Transverse colon (tissue), 3 donors: ENCODE measurements at regions not wholly inside any gene's neighbourhood (a gene's known extent, or its start where the extent isn't known, plus 50 kb on each side); places are given as distances from the start of the nearest gene placed in this dataset.

Source experiments
- POLR2A ChIP-seq: fragments of 450-650 bp; IDR thresholded peaks from one replicate; pipeline ENCODE4 v1.6.1; 2016; ENCODE audit warnings: antibody characterized with exemption, mild to moderate bottlenecking, moderate library complexity
- TF ChIP-seq, protein P1 (sequence below), 5 experiments: fragments of 200-600 bp in 3 of 5; fragments of 450-650 bp in 2 of 5; sonication (generic) in 3 of 5; IDR thresholded peaks; 1 replicate in 2 of 5; 2 replicates in 3 of 5; pipeline ENCODE4 v1.5.1; 2016 to 2017; ENCODE audit warnings: antibody characterized with exemption in 5 of 5, inconsistent platforms in 3 of 5, mild to moderate bottlenecking in 2 of 5, moderate library complexity in 1 of 5

GRCh38 chr9:129399634-129399990 is 221.3 kb downstream of the C9orf50 start:
- TF ChIP-seq, protein P1, sequence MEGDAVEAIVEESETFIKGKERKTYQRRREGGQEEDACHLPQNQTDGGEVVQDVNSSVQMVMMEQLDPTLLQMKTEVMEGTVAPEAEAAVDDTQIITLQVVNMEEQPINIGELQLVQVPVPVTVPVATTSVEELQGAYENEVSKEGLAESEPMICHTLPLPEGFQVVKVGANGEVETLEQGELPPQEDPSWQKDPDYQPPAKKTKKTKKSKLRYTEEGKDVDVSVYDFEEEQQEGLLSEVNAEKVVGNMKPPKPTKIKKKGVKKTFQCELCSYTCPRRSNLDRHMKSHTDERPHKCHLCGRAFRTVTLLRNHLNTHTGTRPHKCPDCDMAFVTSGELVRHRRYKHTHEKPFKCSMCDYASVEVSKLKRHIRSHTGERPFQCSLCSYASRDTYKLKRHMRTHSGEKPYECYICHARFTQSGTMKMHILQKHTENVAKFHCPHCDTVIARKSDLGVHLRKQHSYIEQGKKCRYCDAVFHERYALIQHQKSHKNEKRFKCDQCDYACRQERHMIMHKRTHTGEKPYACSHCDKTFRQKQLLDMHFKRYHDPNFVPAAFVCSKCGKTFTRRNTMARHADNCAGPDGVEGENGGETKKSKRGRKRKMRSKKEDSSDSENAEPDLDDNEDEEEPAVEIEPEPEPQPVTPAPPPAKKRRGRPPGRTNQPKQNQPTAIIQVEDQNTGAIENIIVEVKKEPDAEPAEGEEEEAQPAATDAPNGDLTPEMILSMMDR (IDR thresholded peaks at IDR 0.05) = no peak
- no peak for TF ChIP-seq POLR2A
